Hematopoietic multipotent progenitor cell treated with erythropoietin and hydrocortisone succinate and interleukin-3 and kit ligand, for 4 days (in vitro differentiated cells): ENCODE measurements at regions not wholly inside any gene's neighbourhood (a gene's known extent, or its start where the extent isn't known, plus 50 kb on each side); places are given as distances from the start of the nearest gene placed in this dataset.

Experiments
- DNase-seq: peaks from one replicate; pipeline ENCODE4 v3.0.0-alpha.2; 2015

GRCh38 chr5:29367176-29367833, 1826.2 kb upstream of the CDH6 start:
- DNase-seq: no peak

GRCh38 chr5:29351170-29351569, 1842.3 kb upstream of the CDH6 start:
- no peak for DNase-seq

- DNase-seq: no peak
Observed at GRCh38 chr5:29337030-29337429, 1856.5 kb upstream of the CDH6 start.

GRCh38 chr5:29321591-29321990, 1871.9 kb upstream of the CDH6 start:
- no peak for DNase-seq

GRCh38 chr5:29309359-29309758, 1884.1 kb upstream of the CDH6 start:
- no peak for DNase-seq

- DNase-seq: no peak
Observed at GRCh38 chr5:29307478-29307877, 1886.0 kb upstream of the CDH6 start.

GRCh38 chr5:29304545-29304944, 1888.9 kb upstream of the CDH6 start:
- no peak for DNase-seq

- no peak for DNase-seq
Observed at GRCh38 chr5:29296548-29296947, 1896.9 kb upstream of the CDH6 start.

GRCh38 chr5:29277642-29278041, 1915.8 kb upstream of the CDH6 start:
- no peak for DNase-seq

GRCh38 chr5:29276371-29276770, 1917.1 kb upstream of the CDH6 start:
- DNase-seq: no peak

GRCh38 chr5:29263915-29264351, 1929.6 kb upstream of the CDH6 start:
- DNase-seq: no peak

GRCh38 chr5:29262339-29263123, 1931.0 kb upstream of the CDH6 start:
- no peak for DNase-seq

GRCh38 chr5:29261213-29261612, 1932.3 kb upstream of the CDH6 start:
- DNase-seq: no peak

- DNase-seq: peak; percentile 2
Observed at GRCh38 chr5:29252390-29252789, 1941.1 kb upstream of the CDH6 start.

GRCh38 chr5:29247346-29248028, 1946.0 kb upstream of the CDH6 start:
- no peak for DNase-seq

GRCh38 chr5:29240379-29240778, 1953.1 kb upstream of the CDH6 start:
- DNase-seq: no peak

- no peak for DNase-seq
Observed at GRCh38 chr5:29239606-29240005, 1953.9 kb upstream of the CDH6 start.

- no peak for DNase-seq
Observed at GRCh38 chr5:29238115-29238514, 1955.4 kb upstream of the CDH6 start.

- DNase-seq: no peak
Observed at GRCh38 chr5:29231154-29231553, 1962.3 kb upstream of the CDH6 start.

GRCh38 chr5:29230591-29230990, 1962.9 kb upstream of the CDH6 start:
- no peak for DNase-seq

GRCh38 chr5:29229461-29229860, 1964.0 kb upstream of the CDH6 start:
- no peak for DNase-seq

- DNase-seq: peak; percentile 3
Observed at GRCh38 chr5:29218138-29218537, 1975.3 kb upstream of the CDH6 start.

- DNase-seq: no peak
Observed at GRCh38 chr5:29214839-29215238, 1978.6 kb upstream of the CDH6 start.

GRCh38 chr5:29213475-29213874, 1980.0 kb upstream of the CDH6 start:
- DNase-seq: no peak
